IMR-90 (cell line): ENCODE measurements at regions not wholly inside any gene's neighbourhood (a gene's known extent, or its start where the extent isn't known, plus 50 kb on each side); places are given as distances from the start of the nearest gene placed in this dataset.

ENCODE experiments used
- ATAC-seq: fragments of 200-7000 bp; cut with Tn5 transposase; 2 replicates; pipeline ENCODE4 v1.9.1; 2020; ENCODE audit warnings: low read depth, mild to moderate bottlenecking, moderate library complexity
- BruUV-seq: library from RNA; stranded (reverse); fragments of 400-500 nt; replicated peaks from 2 replicates; lab custom pipeline; 2021; lab: Mats Ljungman, UMichigan
- CTCF ChIA-PET: fragments of 300-600 bp; formaldehyde crosslinking; extraction: SDS; loops from one replicate; lab custom pipeline; 2021; ENCODE audit warnings: antibody characterized with exemption; lab: Yijun Ruan, JAX
- POLR2A ChIA-PET: fragments of 300-600 bp; sonication (Branson Sonifier 250); formaldehyde crosslinking; loops from one replicate; lab custom pipeline; 2022; ENCODE audit warnings: antibody characterized with exemption; ENCODE audit not compliant: unreplicated experiment; lab: Charles Lee
- DNase-seq: peaks from one replicate; pipeline ENCODE4 v3.0.0; 2013
- H2AFZ ChIP-seq: replicated peaks from 2 replicates; pipeline ENCODE3; 2013; ENCODE audit warnings: low read length, mild to moderate bottlenecking; ENCODE audit not compliant: poor library complexity
- H2AK5ac ChIP-seq: 2 replicates; pipeline ENCODE4 v1.6.1; 2013; ENCODE audit warnings: low read depth, low read length, inconsistent platforms
- H2AK9ac ChIP-seq: replicated peaks from 2 replicates; pipeline ENCODE3; 2013; ENCODE audit warnings: mild to moderate bottlenecking, low read depth, low read length, moderate library complexity; ENCODE audit not compliant: poor library complexity
- H2BK120ac ChIP-seq: 2 replicates; pipeline ENCODE4 v1.6.1; 2013; ENCODE audit warnings: low read depth, low read length, inconsistent platforms
- H2BK15ac ChIP-seq: 3 replicates; pipeline ENCODE4 v1.6.1; 2013; ENCODE audit warnings: low read depth, low read length, inconsistent platforms
- H2BK20ac ChIP-seq: 2 replicates; pipeline ENCODE4 v1.6.1; 2013; ENCODE audit warnings: low read depth, mild to moderate bottlenecking, inconsistent platforms, low read length, moderate library complexity
- H2BK5ac ChIP-seq: 2 replicates; pipeline ENCODE4 v1.6.1; 2013; ENCODE audit warnings: mild to moderate bottlenecking, low read depth, low read length, inconsistent platforms; ENCODE audit not compliant: poor library complexity, severe bottlenecking
- H3K14ac ChIP-seq: replicated peaks from 2 replicates; pipeline ENCODE4 v1.6.1; 2013; ENCODE audit warnings: low read depth, low read length, inconsistent platforms
- H3K18ac ChIP-seq: 2 replicates; pipeline ENCODE4 v1.6.1; 2013; ENCODE audit warnings: low read depth, low read length, control low read depth
- H3K23ac ChIP-seq: 2 replicates; pipeline ENCODE4 v1.6.1; 2013; ENCODE audit warnings: low read depth, low read length, inconsistent platforms
- H3K27ac ChIP-seq: 2 replicates; pipeline ENCODE4 v1.5.1; 2013; ENCODE audit warnings: mild to moderate bottlenecking, control low read depth, low read length; ENCODE audit not compliant: insufficient read depth
- H3K27me3 ChIP-seq: 2 replicates; pipeline ENCODE4 v1.6.1; 2013; ENCODE audit warnings: low read length; ENCODE audit not compliant: control insufficient read depth, insufficient read depth
- H3K36me3 ChIP-seq: 2 replicates; pipeline ENCODE4 v1.6.1; 2013; ENCODE audit warnings: low read length, mixed read lengths; ENCODE audit not compliant: control insufficient read depth, insufficient read depth
- H3K4ac ChIP-seq: 2 replicates; pipeline ENCODE4 v1.6.1; 2013; ENCODE audit warnings: low read depth, low read length, inconsistent platforms
- H3K4me1 ChIP-seq: 2 replicates; pipeline ENCODE4 v1.6.1; 2013; ENCODE audit warnings: low read length, mixed read lengths; ENCODE audit not compliant: control insufficient read depth, insufficient read depth
- H3K4me2 ChIP-seq: 2 replicates; pipeline ENCODE4 v1.6.1; 2013; ENCODE audit warnings: low read depth, mild to moderate bottlenecking, control low read depth, low read length, moderate library complexity
- H3K4me3 ChIP-seq: 2 replicates; pipeline ENCODE4 v1.5.1; 2013; ENCODE audit warnings: low read depth, mild to moderate bottlenecking, control low read depth, low read length, moderate library complexity; ENCODE audit not compliant: insufficient read depth
- H3K56ac ChIP-seq: 2 replicates; pipeline ENCODE4 v1.6.1; 2013; ENCODE audit warnings: low read length, inconsistent platforms; ENCODE audit not compliant: insufficient read depth; ENCODE audit errors: extremely low read depth
- H3K79me1 ChIP-seq, 2 experiments: 2 replicates each; pipeline ENCODE4 v1.6.1; 2013; ENCODE audit warnings: low read length in 2 of 2, inconsistent platforms in 1 of 2, low read depth in 1 of 2
- H3K9ac ChIP-seq: 2 replicates; pipeline ENCODE4 v1.6.1; 2013; ENCODE audit warnings: low read depth, low read length, control low read depth
- H3K9me1 ChIP-seq: 2 replicates; pipeline ENCODE4 v1.6.1; 2013; ENCODE audit warnings: low read length, inconsistent platforms; ENCODE audit not compliant: insufficient read depth
- H3K9me3 ChIP-seq: 2 replicates; pipeline ENCODE4 v1.6.1; 2013; ENCODE audit warnings: low read length; ENCODE audit not compliant: control insufficient read depth, insufficient read depth
- H4K20me1 ChIP-seq: 2 replicates; pipeline ENCODE4 v1.6.1; 2013; ENCODE audit warnings: low read length, inconsistent platforms; ENCODE audit not compliant: insufficient read depth
- H4K5ac ChIP-seq: 2 replicates; pipeline ENCODE4 v1.6.1; 2013; ENCODE audit warnings: mild to moderate bottlenecking, low read depth, low read length, control low read depth
- H4K8ac ChIP-seq, 2 experiments: 2 replicates each; pipeline ENCODE4 v1.6.1; 2013; ENCODE audit warnings: low read depth in 2 of 2, low read length in 2 of 2, control low read depth in 1 of 2, inconsistent platforms in 1 of 2
- H4K91ac ChIP-seq: 2 replicates; pipeline ENCODE4 v1.6.1; 2013; ENCODE audit warnings: low read depth, low read length, inconsistent platforms; ENCODE audit not compliant: insufficient read depth
- BHLHE40 ChIP-seq: fragments of 150-350 bp; IDR thresholded peaks from 2 replicates; pipeline ENCODE4 v1.6.1; 2016; ENCODE audit warnings: mild to moderate bottlenecking, low read depth, low read length
- CEBPB ChIP-seq: IDR thresholded peaks from 2 replicates; pipeline ENCODE4 v1.6.1; 2012; ENCODE audit warnings: low read depth, low read length, improper control_type of control experiment
- CHD1 ChIP-seq: IDR thresholded peaks from 2 replicates; pipeline ENCODE4 v1.6.1; 2012; ENCODE audit warnings: low read depth, low read length, improper control_type of control experiment
- FOS ChIP-seq: fragments of 150-350 bp; IDR thresholded peaks from 2 replicates; pipeline ENCODE4 v1.6.1; 2016; ENCODE audit warnings: low read depth, low read length
- MAFK ChIP-seq: IDR thresholded peaks from 2 replicates; pipeline ENCODE4 v1.6.1; 2012; ENCODE audit warnings: low read depth, low read length, improper control_type of control experiment
- MAZ ChIP-seq: IDR thresholded peaks from 2 replicates; pipeline ENCODE4 v1.6.1; 2012; ENCODE audit warnings: low read depth, mild to moderate bottlenecking, low read length, improper control_type of control experiment, moderate library complexity, borderline replicate concordance
- MXI1 ChIP-seq: IDR thresholded peaks from 2 replicates; pipeline ENCODE4 v1.6.1; 2012; ENCODE audit warnings: low read depth, mild to moderate bottlenecking, low read length, moderate library complexity, borderline replicate concordance
- NFE2L2 ChIP-seq: fragments of 150-350 bp; IDR thresholded peaks from 2 replicates; pipeline ENCODE4 v1.6.1; 2016; ENCODE audit warnings: low read depth, mild to moderate bottlenecking, low read length
- POLR2A ChIP-seq: IDR thresholded peaks from 2 replicates; pipeline ENCODE4 v1.6.1; 2012; ENCODE audit warnings: mild to moderate bottlenecking, low read depth, low read length
- RAD21 ChIP-seq: IDR thresholded peaks from 2 replicates; pipeline ENCODE4 v1.6.1; 2012; ENCODE audit warnings: low read length, improper control_type of control experiment
- RCOR1 ChIP-seq: IDR thresholded peaks from 2 replicates; pipeline ENCODE4 v1.6.1; 2012; ENCODE audit warnings: mild to moderate bottlenecking, low read length, improper control_type of control experiment; ENCODE audit not compliant: insufficient replicate concordance
- RFX5 ChIP-seq: IDR thresholded peaks from 2 replicates; pipeline ENCODE4 v1.8.0; 2012; ENCODE audit warnings: low read depth, mild to moderate bottlenecking, low read length, moderate library complexity
- SMC3 ChIP-seq: fragments of 150-350 bp; IDR thresholded peaks from 2 replicates; pipeline ENCODE4 v1.6.1; 2016; ENCODE audit warnings: low read depth, mild to moderate bottlenecking, antibody characterized with exemption, low read length, moderate library complexity
- WGBS, 2 experiments: methylation state at CpG; one replicate each; pipeline versions ENCODE4 v1.1.5 to v1.1.7; 2013; ENCODE audit warnings: missing lambda C conversion rate in 2 of 2; ENCODE audit not compliant: insufficient read length in 1 of 2; ENCODE audit errors: extremely low coverage in 2 of 2; 5-methylcytosine and 5-hydroxymethylcytosine counted together
- dilution Hi-C: fragments of 300-500 bp; cut with HindIII; formaldehyde crosslinking; loops from one replicate; pipeline ENCODE4 v1.14.3; 2018; ENCODE audit warnings: low sequenced_read_pairs; ENCODE audit not compliant: unreplicated experiment
- in situ Hi-C: fragments of 300-500 bp; cut with MboI; formaldehyde crosslinking; loops from 3 replicates; pipeline ENCODE4 v1.14.3; 2019; ENCODE audit warnings: low sequenced_read_pairs, inconsistent platforms, mixed read lengths
- intact Hi-C: fragments of 100-400 bp; cut with micrococcal nuclease; formaldehyde crosslinking; loops from 2 replicates; pipeline ENCODE4 v1.10.0; 2022
- TF ChIP-seq, protein P1 (sequence below): conservative IDR thresholded peaks from 2 replicates; pipeline ENCODE4 v1.5.1; 2012; ENCODE audit warnings: mild to moderate bottlenecking, low read depth, low read length, improper control_type of control experiment
- TF ChIP-seq, protein P2 (sequence below): fragments of 150-350 bp; IDR thresholded peaks from 2 replicates; pipeline ENCODE4 v1.6.1; 2016; ENCODE audit warnings: low read depth, mild to moderate bottlenecking, low read length, moderate library complexity, borderline replicate concordance
- TF ChIP-seq, protein P3 (sequence below): fragments of 150-350 bp; IDR thresholded peaks from 2 replicates; pipeline ENCODE4 v1.6.1; 2017; ENCODE audit warnings: mild to moderate bottlenecking, antibody characterized with exemption, low read length, low read depth

DNA sequence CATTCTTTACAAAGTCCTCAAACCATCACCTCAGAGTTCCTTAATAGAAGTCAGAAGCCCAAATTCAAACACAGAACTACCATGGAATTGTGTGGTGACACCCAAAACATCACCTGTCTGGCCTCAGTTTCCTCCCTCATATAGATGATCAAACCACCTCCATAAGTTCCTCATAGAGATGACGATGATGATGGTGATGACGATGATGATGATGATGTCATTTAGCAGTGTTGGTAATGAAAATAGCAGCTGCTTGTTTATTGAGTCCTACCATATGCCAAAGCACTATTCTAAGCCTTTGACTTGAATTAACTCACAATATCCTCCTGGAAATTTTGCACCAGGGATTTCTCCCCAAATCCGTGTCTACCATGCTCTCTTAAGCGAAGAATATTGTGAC lies 139.9 kb downstream of the PROX1 start:
- no peak overlapping the region for H4K8ac ChIP-seq
- no peak overlapping the region for H3K9ac ChIP-seq
- H3K9me1 ChIP-seq = no peaks in the 10 kb centered on the region
- no TSS peak for BruUV-seq
- WGBS, 2 experiments = 94% methylated on average over 2 of the region's 4 CpGs; no CpG with 5 or more reads in 1 of the 2 experiments
- ChIA-PET POLR2A (no interaction called here), CTCF (no interaction called here)
- TF ChIP-seq MAZ (no peak), CEBPB (no peak), CHD1 (no peak), MXI1 (no peak), SMC3 (no peak), RFX5 (no peak), RCOR1 (no peak), NFE2L2 (no peak), BHLHE40 (no peak), MAFK (no peak), POLR2A (no peak), RAD21 (no peak), FOS (no peak)
- TF ChIP-seq, protein P1, sequence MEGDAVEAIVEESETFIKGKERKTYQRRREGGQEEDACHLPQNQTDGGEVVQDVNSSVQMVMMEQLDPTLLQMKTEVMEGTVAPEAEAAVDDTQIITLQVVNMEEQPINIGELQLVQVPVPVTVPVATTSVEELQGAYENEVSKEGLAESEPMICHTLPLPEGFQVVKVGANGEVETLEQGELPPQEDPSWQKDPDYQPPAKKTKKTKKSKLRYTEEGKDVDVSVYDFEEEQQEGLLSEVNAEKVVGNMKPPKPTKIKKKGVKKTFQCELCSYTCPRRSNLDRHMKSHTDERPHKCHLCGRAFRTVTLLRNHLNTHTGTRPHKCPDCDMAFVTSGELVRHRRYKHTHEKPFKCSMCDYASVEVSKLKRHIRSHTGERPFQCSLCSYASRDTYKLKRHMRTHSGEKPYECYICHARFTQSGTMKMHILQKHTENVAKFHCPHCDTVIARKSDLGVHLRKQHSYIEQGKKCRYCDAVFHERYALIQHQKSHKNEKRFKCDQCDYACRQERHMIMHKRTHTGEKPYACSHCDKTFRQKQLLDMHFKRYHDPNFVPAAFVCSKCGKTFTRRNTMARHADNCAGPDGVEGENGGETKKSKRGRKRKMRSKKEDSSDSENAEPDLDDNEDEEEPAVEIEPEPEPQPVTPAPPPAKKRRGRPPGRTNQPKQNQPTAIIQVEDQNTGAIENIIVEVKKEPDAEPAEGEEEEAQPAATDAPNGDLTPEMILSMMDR = no peak
- TF ChIP-seq, protein P2, sequence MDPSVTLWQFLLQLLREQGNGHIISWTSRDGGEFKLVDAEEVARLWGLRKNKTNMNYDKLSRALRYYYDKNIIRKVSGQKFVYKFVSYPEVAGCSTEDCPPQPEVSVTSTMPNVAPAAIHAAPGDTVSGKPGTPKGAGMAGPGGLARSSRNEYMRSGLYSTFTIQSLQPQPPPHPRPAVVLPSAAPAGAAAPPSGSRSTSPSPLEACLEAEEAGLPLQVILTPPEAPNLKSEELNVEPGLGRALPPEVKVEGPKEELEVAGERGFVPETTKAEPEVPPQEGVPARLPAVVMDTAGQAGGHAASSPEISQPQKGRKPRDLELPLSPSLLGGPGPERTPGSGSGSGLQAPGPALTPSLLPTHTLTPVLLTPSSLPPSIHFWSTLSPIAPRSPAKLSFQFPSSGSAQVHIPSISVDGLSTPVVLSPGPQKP = no peak
- TF ChIP-seq, protein P3, sequence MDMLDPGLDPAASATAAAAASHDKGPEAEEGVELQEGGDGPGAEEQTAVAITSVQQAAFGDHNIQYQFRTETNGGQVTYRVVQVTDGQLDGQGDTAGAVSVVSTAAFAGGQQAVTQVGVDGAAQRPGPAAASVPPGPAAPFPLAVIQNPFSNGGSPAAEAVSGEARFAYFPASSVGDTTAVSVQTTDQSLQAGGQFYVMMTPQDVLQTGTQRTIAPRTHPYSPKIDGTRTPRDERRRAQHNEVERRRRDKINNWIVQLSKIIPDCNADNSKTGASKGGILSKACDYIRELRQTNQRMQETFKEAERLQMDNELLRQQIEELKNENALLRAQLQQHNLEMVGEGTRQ = no peak
- no peak overlapping the region for H2BK5ac ChIP-seq
- no peaks in the 10 kb centered on the region for H3K9me3 ChIP-seq
- no peak overlapping the region for H2BK20ac ChIP-seq
- H3K56ac ChIP-seq = no peak overlapping the region
- H2BK120ac ChIP-seq = no peak overlapping the region
- dilution Hi-C loops = no loop called here
- intact Hi-C loops = loop anchor here (10.0 kb wide), 1 partner anchor 1113 kb away; the partner anchor contains the start of gene ANGEL2
- no peak overlapping the region for H2AK5ac ChIP-seq
- no peak overlapping the region for H2AFZ ChIP-seq
- no peaks in the 10 kb centered on the region for H3K4me1 ChIP-seq
- H3K4me3 ChIP-seq = no peak overlapping the region
- no peak overlapping the region for H2AK9ac ChIP-seq
- H3K27ac ChIP-seq = no peak overlapping the region
- no peak for DNase-seq
- no peak overlapping the region for H4K91ac ChIP-seq
- H3K27me3 ChIP-seq = peaks cover 7% of the 10 kb centered on the region
- no peaks in the 10 kb centered on the region for H3K79me1 ChIP-seq
- H3K4ac ChIP-seq = no peak overlapping the region
- no peaks in the 10 kb centered on the region for H3K36me3 ChIP-seq
- no peak overlapping the region for H3K18ac ChIP-seq
- H2BK15ac ChIP-seq = no peak overlapping the region
- in situ Hi-C loops = loop anchor here (10.0 kb wide), 3 partner anchors 753 to 1003 kb away; no protein-coding TSS in a partner anchor
- ATAC-seq = no peak
- H3K4me2 ChIP-seq = no peak overlapping the region
- no peak overlapping the region for H3K14ac ChIP-seq
- no peak overlapping the region for H3K23ac ChIP-seq
- no peak overlapping the region for H4K5ac ChIP-seq
- H4K20me1 ChIP-seq = no peaks in the 10 kb centered on the region
